ENCODE measurements at regions not wholly inside any gene's neighbourhood (a gene's known extent, or its start where the extent isn't known, plus 50 kb on each side); places are given as distances from the start of the nearest gene placed in this dataset.

DNA sequence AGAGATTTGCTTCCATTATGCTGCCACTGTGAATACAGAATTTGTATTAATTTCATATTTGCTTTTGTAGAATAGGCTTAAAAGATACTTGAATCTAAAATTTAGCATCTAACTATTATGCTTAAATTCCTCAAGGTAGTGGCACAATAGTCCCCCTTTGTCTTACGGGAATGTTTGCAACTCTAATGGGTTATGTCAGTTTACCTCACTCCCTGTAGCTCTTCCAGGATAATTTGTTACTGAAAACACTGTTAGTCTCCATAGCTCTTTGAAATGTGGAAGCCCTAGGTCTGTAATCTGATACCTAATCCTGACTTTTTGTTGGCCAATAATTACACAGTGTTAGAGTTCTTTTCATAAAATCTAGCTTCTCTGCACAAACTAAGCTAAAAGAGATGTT is 433.4 kb downstream of the PYDC2 start:
- no peaks in the 10 kb centered on the region for H3K27me3 ChIP-seq (ENCODE audit: control insufficient read depth, insufficient read depth, low read length)
- intact Hi-C loops (cut with micrococcal nuclease; ENCODE audit: unreplicated experiment) (no loop called here), in situ Hi-C loops (cut with HindIII; ENCODE audit: low pct_unique_long_range_greater_than_20kb, low sequenced_read_pairs) (no loop called here)
- no peak for DNase-seq (ENCODE audit: low read depth, low spot score)
- H3K9me3 ChIP-seq (ENCODE audit: control insufficient read depth, insufficient read depth, low read depth, low read length), result no peaks in the 10 kb centered on the region
- H3K27ac ChIP-seq (ENCODE audit: low read length), result no peak overlapping the region
- H3K4me1 ChIP-seq (ENCODE audit: control insufficient read depth, insufficient read depth, low read length), result no peaks in the 10 kb centered on the region
- ChIA-PET CTCF (no interaction called here), POLR2A (no interaction called here)
- no peak overlapping the region for H3K4me3 ChIP-seq (ENCODE audit: low read depth in 2 of 2, low read length in 2 of 2)
- TF ChIP-seq, protein P1, sequence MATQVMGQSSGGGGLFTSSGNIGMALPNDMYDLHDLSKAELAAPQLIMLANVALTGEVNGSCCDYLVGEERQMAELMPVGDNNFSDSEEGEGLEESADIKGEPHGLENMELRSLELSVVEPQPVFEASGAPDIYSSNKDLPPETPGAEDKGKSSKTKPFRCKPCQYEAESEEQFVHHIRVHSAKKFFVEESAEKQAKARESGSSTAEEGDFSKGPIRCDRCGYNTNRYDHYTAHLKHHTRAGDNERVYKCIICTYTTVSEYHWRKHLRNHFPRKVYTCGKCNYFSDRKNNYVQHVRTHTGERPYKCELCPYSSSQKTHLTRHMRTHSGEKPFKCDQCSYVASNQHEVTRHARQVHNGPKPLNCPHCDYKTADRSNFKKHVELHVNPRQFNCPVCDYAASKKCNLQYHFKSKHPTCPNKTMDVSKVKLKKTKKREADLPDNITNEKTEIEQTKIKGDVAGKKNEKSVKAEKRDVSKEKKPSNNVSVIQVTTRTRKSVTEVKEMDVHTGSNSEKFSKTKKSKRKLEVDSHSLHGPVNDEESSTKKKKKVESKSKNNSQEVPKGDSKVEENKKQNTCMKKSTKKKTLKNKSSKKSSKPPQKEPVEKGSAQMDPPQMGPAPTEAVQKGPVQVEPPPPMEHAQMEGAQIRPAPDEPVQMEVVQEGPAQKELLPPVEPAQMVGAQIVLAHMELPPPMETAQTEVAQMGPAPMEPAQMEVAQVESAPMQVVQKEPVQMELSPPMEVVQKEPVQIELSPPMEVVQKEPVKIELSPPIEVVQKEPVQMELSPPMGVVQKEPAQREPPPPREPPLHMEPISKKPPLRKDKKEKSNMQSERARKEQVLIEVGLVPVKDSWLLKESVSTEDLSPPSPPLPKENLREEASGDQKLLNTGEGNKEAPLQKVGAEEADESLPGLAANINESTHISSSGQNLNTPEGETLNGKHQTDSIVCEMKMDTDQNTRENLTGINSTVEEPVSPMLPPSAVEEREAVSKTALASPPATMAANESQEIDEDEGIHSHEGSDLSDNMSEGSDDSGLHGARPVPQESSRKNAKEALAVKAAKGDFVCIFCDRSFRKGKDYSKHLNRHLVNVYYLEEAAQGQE (IDR thresholded peaks at IDR 0.05; ENCODE audit: insufficient read depth in 1 of 2, low read depth in 2 of 2, low read length in 1 of 2), result no peak
- no peak for TF ChIP-seq SIN3A (IDR thresholded peaks at IDR 0.05; ENCODE audit: borderline replicate concordance, insufficient read depth, low read depth, low read length)
- TF ChIP-seq, protein P2, sequence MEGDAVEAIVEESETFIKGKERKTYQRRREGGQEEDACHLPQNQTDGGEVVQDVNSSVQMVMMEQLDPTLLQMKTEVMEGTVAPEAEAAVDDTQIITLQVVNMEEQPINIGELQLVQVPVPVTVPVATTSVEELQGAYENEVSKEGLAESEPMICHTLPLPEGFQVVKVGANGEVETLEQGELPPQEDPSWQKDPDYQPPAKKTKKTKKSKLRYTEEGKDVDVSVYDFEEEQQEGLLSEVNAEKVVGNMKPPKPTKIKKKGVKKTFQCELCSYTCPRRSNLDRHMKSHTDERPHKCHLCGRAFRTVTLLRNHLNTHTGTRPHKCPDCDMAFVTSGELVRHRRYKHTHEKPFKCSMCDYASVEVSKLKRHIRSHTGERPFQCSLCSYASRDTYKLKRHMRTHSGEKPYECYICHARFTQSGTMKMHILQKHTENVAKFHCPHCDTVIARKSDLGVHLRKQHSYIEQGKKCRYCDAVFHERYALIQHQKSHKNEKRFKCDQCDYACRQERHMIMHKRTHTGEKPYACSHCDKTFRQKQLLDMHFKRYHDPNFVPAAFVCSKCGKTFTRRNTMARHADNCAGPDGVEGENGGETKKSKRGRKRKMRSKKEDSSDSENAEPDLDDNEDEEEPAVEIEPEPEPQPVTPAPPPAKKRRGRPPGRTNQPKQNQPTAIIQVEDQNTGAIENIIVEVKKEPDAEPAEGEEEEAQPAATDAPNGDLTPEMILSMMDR (IDR thresholded peaks at IDR 0.05), result no peak
- H3K36me3 ChIP-seq (ENCODE audit: control insufficient read depth, insufficient read depth, low read length), result no peaks in the 10 kb centered on the region
- ATAC-seq, result no peak
- BruUV-seq (replicated peaks), result no TSS peak

DNA sequence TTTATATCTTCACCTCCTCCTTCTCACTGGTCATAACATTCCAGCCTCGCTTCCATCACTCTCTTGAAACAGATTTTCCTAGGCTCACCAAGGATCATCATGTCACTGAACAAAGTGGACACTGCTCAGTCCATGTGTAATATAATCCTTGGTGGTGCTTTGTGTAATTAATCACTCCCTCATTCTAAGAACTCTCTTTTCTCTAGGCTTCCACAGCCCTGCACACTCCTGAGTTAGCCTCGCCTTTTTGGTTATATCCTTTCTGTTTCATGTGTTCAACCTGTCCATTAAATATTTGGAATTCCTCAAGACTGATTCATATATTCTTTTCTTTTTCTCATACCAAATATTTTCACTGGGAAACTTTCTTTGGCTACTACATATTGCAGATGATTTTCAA is 440.8 kb downstream of the PYDC2 start:
- TF ChIP-seq, protein P2 (IDR thresholded peaks at IDR 0.05), result no peak
- intact Hi-C loops (cut with micrococcal nuclease; ENCODE audit: unreplicated experiment), result no loop called here
- BruUV-seq (replicated peaks), result no TSS peak
- Histone ChIP-seq H3K9me3 (ENCODE audit: control insufficient read depth, insufficient read depth, low read depth, low read length) (no peaks in the 10 kb centered on the region), H3K36me3 (ENCODE audit: control insufficient read depth, insufficient read depth, low read length) (no peaks in the 10 kb centered on the region), H3K4me1 (ENCODE audit: control insufficient read depth, insufficient read depth, low read length) (no peaks in the 10 kb centered on the region), H3K4me3 (ENCODE audit: low read depth in 2 of 2, low read length in 2 of 2) (no peak overlapping the region), H3K27me3 (ENCODE audit: control insufficient read depth, insufficient read depth, low read length) (no peaks in the 10 kb centered on the region), H3K27ac (ENCODE audit: low read length) (no peak overlapping the region)
- in situ Hi-C loops (cut with HindIII; ENCODE audit: low pct_unique_long_range_greater_than_20kb, low sequenced_read_pairs), result no loop called here
- ATAC-seq, result no peak
- CTCF ChIA-PET, result no interaction called here
- POLR2A ChIA-PET, result no interaction called here
- no peak for DNase-seq (ENCODE audit: low read depth, low spot score)

DNA sequence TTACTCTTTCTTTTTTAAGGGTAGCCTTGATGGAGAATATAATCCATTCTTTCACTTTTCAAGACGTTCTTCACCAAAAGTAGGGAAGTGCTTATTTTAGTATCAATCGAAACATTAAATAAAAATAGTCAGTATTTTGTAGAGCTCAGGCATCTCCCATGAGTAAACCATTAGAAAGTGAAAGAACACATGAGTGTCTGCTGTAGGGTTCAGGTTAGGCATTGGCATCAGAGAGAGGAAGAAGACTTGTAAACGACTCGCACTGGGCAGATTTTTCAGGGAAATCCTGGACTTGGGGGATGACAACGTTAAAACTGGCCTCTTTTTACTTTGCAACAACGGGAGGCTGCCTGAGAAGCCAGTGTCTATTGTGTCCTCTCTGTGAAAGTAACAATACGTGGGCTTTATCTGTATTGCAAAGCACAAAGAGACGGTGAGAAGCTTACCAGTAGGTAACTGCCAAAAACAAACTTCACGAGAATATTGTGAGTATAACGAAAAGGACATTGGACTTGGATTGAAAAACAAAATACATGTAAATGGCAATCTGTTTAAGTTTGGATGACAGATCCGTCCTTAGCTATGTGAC is 451.7 kb downstream of the PYDC2 start:
- H3K4me1 ChIP-seq (ENCODE audit: control insufficient read depth, insufficient read depth, low read length), result no peaks in the 10 kb centered on the region
- ChIA-PET POLR2A (no interaction called here), CTCF (no interaction called here)
- BruUV-seq (replicated peaks), result no TSS peak
- TF ChIP-seq, protein P1 (IDR thresholded peaks at IDR 0.05; ENCODE audit: insufficient read depth in 1 of 2, low read depth in 2 of 2, low read length in 1 of 2), result no peak
- TF ChIP-seq, protein P2 (IDR thresholded peaks at IDR 0.05), result no peak
- TF ChIP-seq TCF7L2 (IDR thresholded peaks at IDR 0.05; ENCODE audit: low read depth, low read length), result no peak
- no peak for TF ChIP-seq POLR2AphosphoS5 (IDR thresholded peaks at IDR 0.05; ENCODE audit: low read depth, low read length)
- H3K27me3 ChIP-seq (ENCODE audit: control insufficient read depth, insufficient read depth, low read length), result no peaks in the 10 kb centered on the region
- peaks cover 3% of the 10 kb centered on the region; the same call in 1 of the 2 replicates for H3K9me3 ChIP-seq (ENCODE audit: control insufficient read depth, insufficient read depth, low read depth, low read length)
- H3K36me3 ChIP-seq (ENCODE audit: control insufficient read depth, insufficient read depth, low read length), result no peaks in the 10 kb centered on the region
- DNase-seq (ENCODE audit: low read depth, low spot score) (no peak), ATAC-seq (no peak)
- intact Hi-C loops (cut with micrococcal nuclease; ENCODE audit: unreplicated experiment), result no loop called here
- H3K27ac ChIP-seq (ENCODE audit: low read length), result no peak overlapping the region
- no peak overlapping the region for H3K4me3 ChIP-seq (ENCODE audit: low read depth in 2 of 2, low read length in 2 of 2)
- in situ Hi-C loops (cut with HindIII; ENCODE audit: low pct_unique_long_range_greater_than_20kb, low sequenced_read_pairs), result no loop called here

All from Panc1 (cell line).